ENCODE measurements at regions not wholly inside any gene's neighbourhood (a gene's known extent, or its start where the extent isn't known, plus 50 kb on each side); places are given as distances from the start of the nearest gene placed in this dataset.

DNA sequence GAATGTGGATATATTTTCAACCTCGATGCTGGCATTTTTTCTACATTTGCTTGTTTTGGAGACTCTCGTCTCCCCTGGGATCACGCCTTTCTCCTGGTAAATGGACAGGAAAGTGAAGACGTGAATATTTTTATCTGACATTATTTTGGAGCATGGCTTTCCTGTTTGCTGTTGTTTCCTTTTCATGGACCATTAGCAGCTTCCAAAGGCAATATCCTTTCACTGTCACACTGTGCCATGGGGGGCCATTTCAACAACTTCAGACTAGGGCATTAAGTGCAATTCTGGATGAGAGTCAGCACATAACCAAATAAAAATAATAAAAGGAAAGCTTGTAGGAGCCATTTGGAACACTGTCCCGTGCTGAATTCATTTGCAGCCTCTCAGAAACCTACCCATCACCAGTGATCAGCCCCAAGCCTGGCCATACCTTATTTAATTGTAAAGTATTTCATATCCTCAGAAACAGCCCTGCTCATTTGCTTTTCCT is 75.9 kb upstream of the NEUROD6 start:
- Histone ChIP-seq H3K9me3 (ENCODE audit: control insufficient read depth in 4 of 4, low read length in 3 of 4) (no peaks in the 10 kb centered on the region), H3K9ac (ENCODE audit: low read depth in 1 of 2, low read length in 2 of 2) (no peak overlapping the region), H3K4me1 (ENCODE audit: control insufficient read depth in 4 of 4, insufficient read depth in 4 of 4, low read length in 3 of 4) (no peaks in the 10 kb centered on the region), H3K4me3 (ENCODE audit: low read depth in 1 of 3, low read length in 3 of 3) (no peak overlapping the region), H3K36me3 (ENCODE audit: control insufficient read depth in 4 of 4, insufficient read depth in 3 of 4, low read depth in 1 of 4, low read length in 3 of 4) (no peaks in the 10 kb centered on the region), H3K27me3 (ENCODE audit: control insufficient read depth in 4 of 4, insufficient read depth in 4 of 4, low read length in 3 of 4) (no peaks in the 10 kb centered on the region), H3K27ac (ENCODE audit: low read depth in 1 of 2, low read length in 2 of 2) (no peak overlapping the region)
- 69% methylated on average over 5 of the region's 5 CpGs for WGBS
- no peak for DNase-seq (ENCODE audit: low spot score)
- TF ChIP-seq FOXA1 (IDR thresholded peaks at IDR 0.05) (no peak), HNF4G (IDR thresholded peaks at IDR 0.05) (no peak), HNF4A (conservative IDR thresholded peaks at IDR 0.05) (no peak), RXRA (IDR thresholded peaks at IDR 0.05) (no peak), RAD21 (IDR thresholded peaks at IDR 0.05) (no peak), NR2F2 (IDR thresholded peaks at IDR 0.05) (no peak), REST (IDR thresholded peaks at IDR 0.05) (no peak)
- TF ChIP-seq, protein P1, sequence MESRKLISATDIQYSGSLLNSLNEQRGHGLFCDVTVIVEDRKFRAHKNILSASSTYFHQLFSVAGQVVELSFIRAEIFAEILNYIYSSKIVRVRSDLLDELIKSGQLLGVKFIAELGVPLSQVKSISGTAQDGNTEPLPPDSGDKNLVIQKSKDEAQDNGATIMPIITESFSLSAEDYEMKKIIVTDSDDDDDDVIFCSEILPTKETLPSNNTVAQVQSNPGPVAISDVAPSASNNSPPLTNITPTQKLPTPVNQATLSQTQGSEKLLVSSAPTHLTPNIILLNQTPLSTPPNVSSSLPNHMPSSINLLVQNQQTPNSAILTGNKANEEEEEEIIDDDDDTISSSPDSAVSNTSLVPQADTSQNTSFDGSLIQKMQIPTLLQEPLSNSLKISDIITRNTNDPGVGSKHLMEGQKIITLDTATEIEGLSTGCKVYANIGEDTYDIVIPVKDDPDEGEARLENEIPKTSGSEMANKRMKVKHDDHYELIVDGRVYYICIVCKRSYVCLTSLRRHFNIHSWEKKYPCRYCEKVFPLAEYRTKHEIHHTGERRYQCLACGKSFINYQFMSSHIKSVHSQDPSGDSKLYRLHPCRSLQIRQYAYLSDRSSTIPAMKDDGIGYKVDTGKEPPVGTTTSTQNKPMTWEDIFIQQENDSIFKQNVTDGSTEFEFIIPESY (IDR thresholded peaks at IDR 0.05) = no peak

GRCh38 chr7:31418928-31419327 is 78.4 kb upstream of the NEUROD6 start:
- Histone ChIP-seq H3K27ac (ENCODE audit: low read depth in 1 of 2, low read length in 2 of 2) (no peak overlapping the region), H3K4me1 (ENCODE audit: control insufficient read depth in 4 of 4, insufficient read depth in 4 of 4, low read length in 3 of 4) (no peaks in the 10 kb centered on the region), H3K9me3 (ENCODE audit: control insufficient read depth in 4 of 4, low read length in 3 of 4) (no peaks in the 10 kb centered on the region), H3K36me3 (ENCODE audit: control insufficient read depth in 4 of 4, insufficient read depth in 3 of 4, low read depth in 1 of 4, low read length in 3 of 4) (no peaks in the 10 kb centered on the region), H3K27me3 (ENCODE audit: control insufficient read depth in 4 of 4, insufficient read depth in 4 of 4, low read length in 3 of 4) (no peaks in the 10 kb centered on the region), H3K4me3 (ENCODE audit: low read depth in 1 of 3, low read length in 3 of 3) (no peak overlapping the region), H3K9ac (ENCODE audit: low read depth in 1 of 2, low read length in 2 of 2) (no peak overlapping the region)
- no peak for DNase-seq (ENCODE audit: low spot score)
- WGBS = 83% methylated on average over 2 of the region's 2 CpGs
- TF ChIP-seq HNF4G (IDR thresholded peaks at IDR 0.05) (no peak), SP1 (IDR thresholded peaks at IDR 0.05) (no peak), REST (IDR thresholded peaks at IDR 0.05) (no peak), ATF3 (IDR thresholded peaks at IDR 0.05) (no peak), CTCF (IDR thresholded peaks at IDR 0.05; ENCODE audit: low read depth, low read length, missing input control) (no peak), RXRA (IDR thresholded peaks at IDR 0.05) (no peak), NR2F2 (IDR thresholded peaks at IDR 0.05) (no peak), HNF4A (conservative IDR thresholded peaks at IDR 0.05) (no peak)
- TF ChIP-seq, protein P1 (IDR thresholded peaks at IDR 0.05) = no peak

Data from liver (tissue), 8 donors.